WI38 (cell line): ENCODE measurements at regions not wholly inside any gene's neighbourhood (a gene's known extent, or its start where the extent isn't known, plus 50 kb on each side); places are given as distances from the start of the nearest gene placed in this dataset.

ENCODE experiments used
- H3K4me3 ChIP-seq: 2 replicates; pipeline ENCODE4 v1.5.1; 2011; ENCODE audit warnings: low read depth, mild to moderate bottlenecking, control low read depth, low read length
- CTCF ChIP-seq: IDR thresholded peaks from 2 replicates; pipeline ENCODE4 v1.5.1; 2012; ENCODE audit warnings: low read depth, mild to moderate bottlenecking, control low read depth, low read length

GRCh38 chr2:129885735-129886134, 93.7 kb upstream of the RAB6C start:
- no peak for TF ChIP-seq CTCF

GRCh38 chr2:129887688-129888266, 91.7 kb upstream of the RAB6C start:
- TF ChIP-seq CTCF, result no peak
- H3K4me3 ChIP-seq, result no peak overlapping the region

More at GRCh38 chr2:129885735-129886134, 93.7 kb upstream of the RAB6C start:
- H3K4me3 ChIP-seq, result no peak overlapping the region

GRCh38 chr2:129888461-129888860, 91.0 kb upstream of the RAB6C start:
- no peak overlapping the region for H3K4me3 ChIP-seq
- TF ChIP-seq CTCF, result no peak

GRCh38 chr2:129888896-129889295, 90.6 kb upstream of the RAB6C start:
- TF ChIP-seq CTCF, result no peak
- H3K4me3 ChIP-seq, result no peak overlapping the region

GRCh38 chr2:129891341-129892320, 87.8 kb upstream of the RAB6C start:
- H3K4me3 ChIP-seq, result no peak overlapping the region
- TF ChIP-seq CTCF, result no peak

- TF ChIP-seq CTCF, result no peak
- H3K4me3 ChIP-seq, result no peak overlapping the region
Measured at GRCh38 chr2:129892360-129892759, 87.1 kb upstream of the RAB6C start.

- no peak overlapping the region for H3K4me3 ChIP-seq
- TF ChIP-seq CTCF, result no peak
Measured at GRCh38 chr2:129892773-129893172, 86.7 kb upstream of the RAB6C start.
